ENCODE measurements at regions not wholly inside any gene's neighbourhood (a gene's known extent, or its start where the extent isn't known, plus 50 kb on each side); places are given as distances from the start of the nearest gene placed in this dataset.
"Not testable (repeated sequence)": the region's sequence is repeated elsewhere in the genome, so short reads cannot be mapped to it uniquely, and the experiment has no call there.

- FAIRE-seq (no peak), DNase-seq (no peak), ATAC-seq (no peak)
- Histone ChIP-seq H3K27me3 (no peaks in the 10 kb centered on the region), H3K9me3 (no peaks in the 10 kb centered on the region), H3K36me3 (no peaks in the 10 kb centered on the region), H3K4me3 (no peak overlapping the region), H3K27ac (no peak overlapping the region), H3K4me1 (no peaks in the 10 kb centered on the region)
- no peak for TF ChIP-seq CTCF (IDR thresholded peaks at IDR 0.05)
- intact Hi-C loops (cut with DNase I), result no loop called here
These were observed 979.0 kb downstream of the SLC6A15 start for GRCh38 chr12:83933615-83934014.

DNA sequence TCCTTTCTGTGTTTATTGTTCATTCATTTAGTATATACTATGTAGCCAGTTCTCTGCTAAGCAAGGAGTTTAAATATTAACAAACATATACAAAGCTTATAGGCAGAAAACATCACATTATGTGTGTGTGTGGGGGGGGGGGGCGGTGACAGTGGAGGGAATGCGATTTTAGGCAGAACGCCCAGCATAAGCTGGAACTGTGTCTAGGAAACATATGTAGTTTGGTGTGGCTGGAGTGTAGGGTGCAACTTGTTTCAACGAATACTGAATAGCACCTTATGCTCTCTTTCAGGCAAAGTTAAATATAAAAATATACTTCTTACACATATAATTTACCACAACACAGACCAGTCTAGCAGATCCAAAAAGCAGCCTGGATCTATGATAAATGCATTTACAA lies 980.6 kb downstream of the SLC6A15 start:
- no peak overlapping the region for H3K27ac ChIP-seq
- no peaks in the 10 kb centered on the region for H3K36me3 ChIP-seq
- DNase-seq (no peak), ATAC-seq (no peak), FAIRE-seq (no peak)
- 52 to 59% methylated on average over 4 of the region's 4 CpGs for WGBS, 2 donors
- no peak overlapping the region for H3K4me3 ChIP-seq
- no peak for TF ChIP-seq CTCF (IDR thresholded peaks at IDR 0.05)
- intact Hi-C loops (cut with DNase I), result no loop called here
- H3K4me1 ChIP-seq, result no peaks in the 10 kb centered on the region
- no peaks in the 10 kb centered on the region for H3K9me3 ChIP-seq
- H3K27me3 ChIP-seq, result no peaks in the 10 kb centered on the region

DNA sequence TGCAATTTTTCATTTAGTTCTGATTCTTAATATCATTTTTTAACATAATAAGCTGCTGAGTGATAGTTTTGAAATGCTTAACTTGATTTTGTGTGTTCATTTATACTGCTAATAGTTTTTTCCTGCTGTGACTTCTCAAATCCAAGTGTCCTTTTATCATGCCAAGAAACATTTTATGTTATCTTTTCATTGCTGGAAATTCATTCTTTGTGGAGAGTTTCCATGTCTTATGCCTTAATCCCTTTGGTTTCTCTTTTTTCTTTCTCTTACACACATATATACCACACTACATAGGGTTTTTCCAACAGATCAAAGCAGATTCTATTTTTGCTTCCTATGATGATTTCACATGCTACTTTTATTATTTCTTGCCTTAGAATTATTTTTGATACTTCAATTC lies 981.1 kb downstream of the SLC6A15 start:
- intact Hi-C loops (cut with DNase I), result no loop called here

GRCh38 chr12:83929792-83930191 lies 982.8 kb downstream of the SLC6A15 start:
- H3K27ac ChIP-seq; H3K4me1 ChIP-seq; H3K27me3 ChIP-seq; intact Hi-C loops (cut with DNase I); ATAC-seq; H3K4me3 ChIP-seq; FAIRE-seq; DNase-seq; H3K36me3 ChIP-seq; H3K9me3 ChIP-seq: not testable (repeated sequence)
- 64 to 66% methylated on average over 13 of the region's 13 CpGs for WGBS, 2 donors

More for the DNA sequence above, 981.1 kb downstream of the SLC6A15 start:
- no peak for ATAC-seq
- TF ChIP-seq CTCF (IDR thresholded peaks at IDR 0.05), result no peak
- H3K4me3 ChIP-seq, result no peak overlapping the region
- no peaks in the 10 kb centered on the region for H3K27me3 ChIP-seq
- no peaks in the 10 kb centered on the region for H3K36me3 ChIP-seq
- no peaks in the 10 kb centered on the region for H3K9me3 ChIP-seq
- no peak for FAIRE-seq
- H3K27ac ChIP-seq, result no peak overlapping the region
- H3K4me1 ChIP-seq, result no peaks in the 10 kb centered on the region
- no peak for DNase-seq

- Histone ChIP-seq H3K27ac (no peak overlapping the region), H3K9me3 (no peaks in the 10 kb centered on the region), H3K4me3 (no peak overlapping the region), H3K27me3 (no peaks in the 10 kb centered on the region), H3K4me1 (no peaks in the 10 kb centered on the region), H3K36me3 (no peaks in the 10 kb centered on the region)
- no peak for FAIRE-seq
- DNase-seq, result no peak
- intact Hi-C loops (cut with DNase I), result no loop called here
- no peak for ATAC-seq
- no peak for TF ChIP-seq CTCF (IDR thresholded peaks at IDR 0.05)
- 89 to 98% methylated on average over 2 of the region's 2 CpGs for WGBS, 2 donors
These were observed 991.6 kb downstream of the SLC6A15 start for GRCh38 chr12:83920821-83921547.

All from pancreas (tissue), 10 donors.